Activated T-cell treated with anti-CD3 and anti-CD28 coated beads, Interleukin-2, amount 50 U/mL, for 4 hours (primary cell): ENCODE measurements at regions not wholly inside any gene's neighbourhood (a gene's known extent, or its start where the extent isn't known, plus 50 kb on each side); places are given as distances from the start of the nearest gene placed in this dataset.

Experiments used
- ATAC-seq, 2 donors: fragments of 200-7000 bp; cut with Tn5 transposase; one replicate each; pipeline ENCODE4 v1.10.0; 2021
- DNase-seq: peaks from one replicate; pipeline ENCODE4 v3.0.0-alpha.2; 2020
- H3K27me3 Mint-ChIP-seq: one replicate; pipeline ENCODE4 v1.8.0; 2021; ENCODE audit warnings: low read depth, mixed read lengths
- H3K36me3 Mint-ChIP-seq: one replicate; pipeline ENCODE4 v1.8.0; 2022; ENCODE audit warnings: mixed read lengths; ENCODE audit not compliant: insufficient read depth
- H3K4me1 Mint-ChIP-seq: one replicate; pipeline ENCODE4 v1.8.0; 2021; ENCODE audit warnings: low read depth, mixed read lengths
- H3K4me3 Mint-ChIP-seq: one replicate; pipeline ENCODE4 v1.8.0; 2021; ENCODE audit warnings: mild to moderate bottlenecking, moderate library complexity, mixed read lengths
- H3K9me3 Mint-ChIP-seq: one replicate; pipeline ENCODE4 v1.8.0; 2021; ENCODE audit warnings: mixed read lengths

DNA sequence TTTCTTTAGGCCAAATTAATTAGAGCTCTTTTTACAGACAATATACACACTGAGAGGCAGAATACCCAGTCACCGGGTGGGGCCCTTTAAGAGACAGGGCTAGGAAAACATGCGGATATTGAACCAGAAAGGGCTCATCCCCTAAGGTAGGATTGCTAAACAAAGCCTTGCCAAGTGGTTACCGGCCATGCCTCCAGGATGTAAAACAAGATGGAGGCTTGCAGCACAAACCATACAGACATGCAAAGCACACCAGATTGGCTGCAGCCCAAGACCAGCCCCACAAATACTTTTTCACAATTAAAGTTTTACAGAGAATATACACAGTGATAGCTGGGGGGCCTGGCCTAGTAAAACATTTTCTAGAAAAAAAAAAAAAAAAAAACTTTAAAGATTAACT is 210.0 kb downstream of the KLHL4 start:
- Mint-ChIP-seq H3K36me3 (no peaks in the 10 kb centered on the region), H3K4me3 (no peak overlapping the region), H3K4me1 (no peaks in the 10 kb centered on the region), H3K27me3 (no peaks in the 10 kb centered on the region), H3K9me3 (no peaks in the 10 kb centered on the region)
- DNase-seq: no peak
- ATAC-seq: no peak

GRCh38 chrX:87728024-87728423 is 210.4 kb downstream of the KLHL4 start:
- no peaks in the 10 kb centered on the region for H3K36me3 Mint-ChIP-seq
- ATAC-seq: no peak
- H3K4me1 Mint-ChIP-seq: no peaks in the 10 kb centered on the region
- no peak for DNase-seq
- no peak overlapping the region for H3K4me3 Mint-ChIP-seq
- no peaks in the 10 kb centered on the region for H3K27me3 Mint-ChIP-seq
- no peaks in the 10 kb centered on the region for H3K9me3 Mint-ChIP-seq

DNA sequence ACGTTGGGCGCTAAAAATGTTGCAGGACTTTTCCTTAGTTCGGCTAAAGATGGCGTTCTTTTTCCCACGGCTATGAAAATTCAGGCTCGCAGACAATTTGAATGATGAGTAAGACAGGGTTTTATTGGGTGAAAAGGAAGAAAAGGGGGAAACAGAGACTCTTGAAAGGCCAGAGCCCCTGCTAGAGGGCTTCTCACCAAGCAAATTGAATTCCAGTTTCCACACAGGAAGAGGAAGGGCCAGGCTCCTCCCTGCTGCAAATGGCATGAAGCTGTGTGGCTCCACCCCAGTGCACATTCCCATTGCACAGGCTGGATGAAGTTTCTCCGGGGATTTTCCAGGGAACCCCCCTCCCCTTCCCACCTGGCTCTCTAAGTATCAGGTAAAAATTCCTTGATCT is 210.9 kb downstream of the KLHL4 start:
- Mint-ChIP-seq H3K4me3 (no peak overlapping the region), H3K27me3 (no peaks in the 10 kb centered on the region), H3K36me3 (no peaks in the 10 kb centered on the region), H3K4me1 (no peaks in the 10 kb centered on the region), H3K9me3 (no peaks in the 10 kb centered on the region)
- ATAC-seq: no peak
- DNase-seq: no peak

DNA sequence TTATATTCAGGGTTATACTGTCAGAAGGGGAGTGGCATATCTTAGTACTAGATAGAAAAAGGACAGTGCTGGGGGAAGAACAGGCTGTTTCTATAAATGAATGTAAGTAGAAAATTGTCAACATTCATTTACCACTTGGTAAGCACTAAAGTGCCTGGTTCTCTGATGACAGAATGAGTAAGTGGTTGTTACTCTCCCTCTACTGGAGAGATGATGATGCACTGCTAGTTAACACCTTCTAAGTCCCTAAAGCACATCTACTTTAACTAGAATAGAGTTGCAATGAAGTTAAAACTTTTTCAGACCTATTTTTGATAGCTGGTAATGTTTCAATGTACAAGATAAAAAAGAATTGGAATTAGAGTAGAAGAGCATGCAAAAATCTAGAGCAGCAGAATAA is 214.5 kb downstream of the KLHL4 start:
- no peak for ATAC-seq
- no peaks in the 10 kb centered on the region for H3K4me1 Mint-ChIP-seq
- no peak overlapping the region for H3K4me3 Mint-ChIP-seq
- H3K9me3 Mint-ChIP-seq: no peaks in the 10 kb centered on the region
- no peak for DNase-seq
- no peaks in the 10 kb centered on the region for H3K27me3 Mint-ChIP-seq
- no peaks in the 10 kb centered on the region for H3K36me3 Mint-ChIP-seq

GRCh38 chrX:87736576-87736975 is 219.0 kb downstream of the KLHL4 start:
- H3K9me3 Mint-ChIP-seq: no peaks in the 10 kb centered on the region
- ATAC-seq (no peak), DNase-seq (no peak)
- H3K36me3 Mint-ChIP-seq: no peaks in the 10 kb centered on the region
- H3K4me1 Mint-ChIP-seq: no peaks in the 10 kb centered on the region
- H3K4me3 Mint-ChIP-seq: no peak overlapping the region
- H3K27me3 Mint-ChIP-seq: no peaks in the 10 kb centered on the region

- DNase-seq (no peak), ATAC-seq (no peak)
- Mint-ChIP-seq H3K4me1 (no peaks in the 10 kb centered on the region), H3K9me3 (no peaks in the 10 kb centered on the region), H3K4me3 (no peak overlapping the region), H3K36me3 (no peaks in the 10 kb centered on the region), H3K27me3 (no peaks in the 10 kb centered on the region)
Observed at GRCh38 chrX:87744391-87744790, 226.8 kb downstream of the KLHL4 start.

DNA sequence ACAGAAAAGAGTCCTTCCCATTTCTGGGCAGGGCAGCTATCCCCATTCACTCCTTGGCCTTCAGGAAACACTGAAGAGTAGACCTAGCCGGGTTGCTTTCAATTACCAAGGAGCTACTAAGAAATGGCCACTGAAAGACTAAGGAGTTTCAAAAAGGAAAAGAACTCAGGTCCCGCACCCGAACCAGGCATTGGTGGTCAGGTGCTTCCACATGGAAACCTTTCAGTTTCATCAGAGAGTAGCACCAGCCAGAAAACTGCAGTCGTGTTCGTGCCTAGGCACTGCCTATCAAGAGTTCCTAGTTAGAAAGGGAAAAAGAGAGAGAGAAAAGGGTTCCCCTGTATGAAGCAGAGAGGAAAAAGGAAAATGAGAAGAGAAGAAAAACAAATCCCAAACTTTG is 237.9 kb downstream of the KLHL4 start:
- H3K4me1 Mint-ChIP-seq: no peaks in the 10 kb centered on the region
- ATAC-seq (no peak), DNase-seq (no peak)
- no peaks in the 10 kb centered on the region for H3K27me3 Mint-ChIP-seq
- H3K9me3 Mint-ChIP-seq: peaks cover 15% of the 10 kb centered on the region
- no peak overlapping the region for H3K4me3 Mint-ChIP-seq
- H3K36me3 Mint-ChIP-seq: no peaks in the 10 kb centered on the region

GRCh38 chrX:87788976-87789375 is 271.4 kb downstream of the KLHL4 start:
- Mint-ChIP-seq H3K36me3 (no peaks in the 10 kb centered on the region), H3K4me1 (no peaks in the 10 kb centered on the region), H3K4me3 (no peak overlapping the region), H3K27me3 (no peaks in the 10 kb centered on the region), H3K9me3 (no peaks in the 10 kb centered on the region)
- ATAC-seq (no peak), DNase-seq (no peak)

- no peak for DNase-seq
- H3K36me3 Mint-ChIP-seq: no peaks in the 10 kb centered on the region
- H3K9me3 Mint-ChIP-seq: peaks cover 6% of the 10 kb centered on the region
- ATAC-seq: no peak
- no peak overlapping the region for H3K4me3 Mint-ChIP-seq
- H3K4me1 Mint-ChIP-seq: no peaks in the 10 kb centered on the region
- no peaks in the 10 kb centered on the region for H3K27me3 Mint-ChIP-seq
Observed at GRCh38 chrX:87798039-87798438, 280.4 kb downstream of the KLHL4 start.

- no peak for DNase-seq
- Mint-ChIP-seq H3K36me3 (no peaks in the 10 kb centered on the region), H3K4me1 (no peaks in the 10 kb centered on the region), H3K4me3 (no peak overlapping the region), H3K27me3 (no peaks in the 10 kb centered on the region), H3K9me3 (no peaks in the 10 kb centered on the region)
- ATAC-seq: no peak
Observed at GRCh38 chrX:87805829-87806490, 288.4 kb downstream of the KLHL4 start.

DNA sequence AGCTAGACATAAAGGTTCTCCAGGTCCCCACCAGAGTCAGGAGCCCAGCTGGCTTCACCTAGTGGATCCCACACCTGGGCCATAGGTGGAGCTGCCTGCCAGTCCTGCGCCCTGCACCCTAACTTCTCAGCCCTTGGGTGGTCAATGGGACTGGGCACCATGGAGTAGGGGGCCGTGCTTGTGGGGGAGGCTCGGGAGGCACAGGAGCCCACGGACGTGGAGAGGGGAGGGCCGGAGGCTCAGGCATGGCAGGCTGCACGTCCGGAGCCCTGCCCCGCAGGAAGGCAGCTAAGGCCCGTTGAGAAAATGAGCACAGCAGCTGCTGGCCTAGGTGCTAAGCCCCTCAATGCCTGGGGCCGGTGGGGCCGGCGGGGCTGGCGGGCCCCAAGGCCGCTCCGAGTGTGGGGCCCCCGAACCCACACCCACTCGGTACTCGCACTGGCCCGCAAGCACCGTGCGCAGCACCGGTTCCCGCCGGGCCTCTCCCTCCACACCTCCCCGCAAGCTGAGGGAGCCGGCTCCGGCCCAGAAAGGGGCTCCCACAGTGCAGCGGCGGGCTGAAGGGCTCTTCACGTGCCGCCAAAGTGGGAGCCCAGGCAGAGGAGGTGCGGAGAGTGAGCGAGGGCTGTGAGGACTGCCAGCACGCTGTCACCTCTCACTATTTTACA is 291.1 kb downstream of the KLHL4 start:
- DNase-seq (no peak), ATAC-seq (no peak)
- Mint-ChIP-seq H3K4me1 (no peaks in the 10 kb centered on the region), H3K27me3 (no peaks in the 10 kb centered on the region), H3K36me3 (no peaks in the 10 kb centered on the region), H3K9me3 (no peaks in the 10 kb centered on the region), H3K4me3 (no peak overlapping the region)

- H3K9me3 Mint-ChIP-seq: no peaks in the 10 kb centered on the region
- H3K4me3 Mint-ChIP-seq: no peak overlapping the region
- no peaks in the 10 kb centered on the region for H3K27me3 Mint-ChIP-seq
- H3K36me3 Mint-ChIP-seq: no peaks in the 10 kb centered on the region
- DNase-seq (no peak), ATAC-seq (no peak)
- no peaks in the 10 kb centered on the region for H3K4me1 Mint-ChIP-seq
Observed at GRCh38 chrX:87813566-87813965, 296.0 kb downstream of the KLHL4 start.

DNA sequence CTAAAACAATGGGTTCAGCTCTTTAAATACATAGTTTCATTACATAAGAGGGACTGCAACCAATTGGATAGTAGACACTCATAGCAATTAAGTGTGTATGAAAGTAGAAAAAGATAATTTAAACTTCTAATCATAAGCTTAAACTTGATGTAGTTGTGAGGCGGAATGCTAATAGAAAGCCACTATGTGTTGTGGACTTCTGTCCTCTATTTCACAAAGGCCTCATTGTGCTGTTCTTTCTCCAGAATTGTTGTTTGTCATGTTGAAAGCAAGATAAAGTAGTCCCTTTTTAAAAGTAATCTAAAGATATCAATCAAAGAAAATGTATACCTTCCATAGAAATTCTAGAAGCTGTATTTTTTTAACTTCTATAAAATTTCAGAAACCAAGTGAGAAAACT is 329.4 kb downstream of the KLHL4 start:
- DNase-seq (no peak), ATAC-seq (no peak)
- Mint-ChIP-seq H3K4me1 (no peaks in the 10 kb centered on the region), H3K4me3 (no peak overlapping the region), H3K36me3 (no peaks in the 10 kb centered on the region), H3K9me3 (peaks cover 3% of the 10 kb centered on the region), H3K27me3 (no peaks in the 10 kb centered on the region)

DNA sequence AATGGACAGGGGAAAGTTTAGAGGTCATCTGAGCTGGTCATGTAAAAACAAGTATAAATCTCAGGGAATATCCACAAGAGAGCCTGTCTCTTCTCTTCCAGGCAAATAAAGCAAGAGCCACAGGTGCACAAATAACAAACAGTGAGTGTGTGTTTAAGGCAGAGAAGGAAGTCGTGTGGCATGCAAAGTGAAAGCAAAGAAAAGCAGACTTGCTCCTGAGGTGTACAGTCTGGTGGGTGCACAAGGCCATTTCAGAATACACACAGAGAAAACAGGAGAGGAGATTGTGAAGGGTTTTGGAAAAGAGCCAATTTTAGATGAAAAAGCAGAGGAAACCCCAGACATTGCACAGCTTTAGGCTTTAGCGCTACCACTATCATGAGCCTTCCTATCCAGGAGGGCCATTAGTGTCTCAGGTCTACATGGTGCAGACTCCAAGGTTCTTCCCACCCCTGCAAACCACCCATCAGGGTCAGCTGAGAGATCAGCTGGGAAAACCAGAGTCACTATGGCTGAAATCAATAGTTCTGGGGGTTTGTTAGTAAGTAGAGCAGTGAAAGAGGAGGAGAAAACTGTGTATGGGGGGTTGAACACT is 355.8 kb downstream of the KLHL4 start:
- no peaks in the 10 kb centered on the region for H3K9me3 Mint-ChIP-seq
- DNase-seq (no peak), ATAC-seq (no peak)
- peaks cover 5% of the 10 kb centered on the region for H3K4me1 Mint-ChIP-seq
- no peaks in the 10 kb centered on the region for H3K27me3 Mint-ChIP-seq
- no peaks in the 10 kb centered on the region for H3K36me3 Mint-ChIP-seq
- H3K4me3 Mint-ChIP-seq: no peak overlapping the region

- ATAC-seq (no peak), DNase-seq (no peak)
- H3K4me3 Mint-ChIP-seq: no peak overlapping the region
- H3K36me3 Mint-ChIP-seq: no peaks in the 10 kb centered on the region
- H3K9me3 Mint-ChIP-seq: no peaks in the 10 kb centered on the region
- H3K4me1 Mint-ChIP-seq: peaks cover 5% of the 10 kb centered on the region
- no peaks in the 10 kb centered on the region for H3K27me3 Mint-ChIP-seq
Observed at GRCh38 chrX:87874043-87874442, 356.4 kb downstream of the KLHL4 start.
